GM10248 (cell line): ENCODE measurements at regions not wholly inside any gene's neighbourhood (a gene's known extent, or its start where the extent isn't known, plus 50 kb on each side); places are given as distances from the start of the nearest gene placed in this dataset.

ENCODE experiments used
- CTCF ChIA-PET: fragments of 300-600 bp; sonication (Branson Sonifier 250); formaldehyde crosslinking; extraction: SDS; loops from one replicate; lab custom pipeline; 2021; ENCODE audit warnings: antibody characterized with exemption; lab: Yijun Ruan, JAX
- POLR2A ChIA-PET: fragments of 350-650 bp; sonication (Branson Sonifier 250); formaldehyde crosslinking; extraction: SDS; loops from one replicate; lab custom pipeline; 2020; ENCODE audit warnings: antibody characterized with exemption; lab: Yijun Ruan, JAX
- DNase-seq: peaks from one replicate; pipeline ENCODE4 v3.0.0; 2012; ENCODE audit errors: extremely low spot score
- CTCF ChIP-seq: IDR thresholded peaks from 2 replicates; pipeline ENCODE4 v1.5.1; 2012; ENCODE audit warnings: mild to moderate bottlenecking, low read depth; ENCODE audit errors: extremely low read depth, missing control alignments, control extremely low read depth

- TF ChIP-seq CTCF, result no peak
- DNase-seq, result no peak
- POLR2A ChIA-PET, result no interaction called here
- CTCF ChIA-PET, result no interaction called here
Observed at GRCh38 chr6:154885214-154885613, 109.9 kb upstream of the TIAM2 start.

GRCh38 chr6:154886016-154886415 lies 109.1 kb upstream of the TIAM2 start:
- no peak for DNase-seq
- ChIA-PET POLR2A (no interaction called here), CTCF (no interaction called here)
- no peak for TF ChIP-seq CTCF

- ChIA-PET CTCF (no interaction called here), POLR2A (no interaction called here)
- no peak for TF ChIP-seq CTCF
- DNase-seq, result no peak
Observed at GRCh38 chr6:154886471-154886870, 108.6 kb upstream of the TIAM2 start.

- no peak for TF ChIP-seq CTCF
- DNase-seq, result no peak
- ChIA-PET CTCF (no interaction called here), POLR2A (no interaction called here)
Observed at GRCh38 chr6:154887051-154887450, 108.1 kb upstream of the TIAM2 start.

GRCh38 chr6:154888421-154889295 lies 106.5 kb upstream of the TIAM2 start:
- ChIA-PET POLR2A (no interaction called here), CTCF (interaction anchor here (1.4 to 1.6 kb wide), 2 partner anchors 12 to 41 kb away, joined by 3 to 4 read pairs; no protein-coding TSS in a partner anchor)
- no peak for DNase-seq
- TF ChIP-seq CTCF, result no peak

- DNase-seq, result no peak
- ChIA-PET POLR2A (no interaction called here), CTCF (interaction anchor here (0.7 to 1.6 kb wide), 2 partner anchors 11 to 16 kb away, joined by 3 read pairs; no protein-coding TSS in a partner anchor)
- no peak for TF ChIP-seq CTCF
Observed at GRCh38 chr6:154890874-154891273, 104.2 kb upstream of the TIAM2 start.
